Activated naive CD8-positive, alpha-beta T cell treated with anti-CD3 and anti-CD28 coated beads, Interleukin-2, amount 10 ng/mL, durations not matched to agents 7 days and 5 days (primary cell): ENCODE measurements at regions not wholly inside any gene's neighbourhood (a gene's known extent, or its start where the extent isn't known, plus 50 kb on each side); places are given as distances from the start of the nearest gene placed in this dataset.
"Not testable (repeated sequence)": the region's sequence is repeated elsewhere in the genome, so short reads cannot be mapped to it uniquely, and the experiment has no call there.

Source experiments
- ATAC-seq: fragments of 150-1000 bp; cut with Tn5 transposase; one replicate; pipeline ENCODE4 v1.10.0; 2021; ENCODE audit warnings: low read depth, moderate library complexity
- POLR2A ChIA-PET: fragments of 350-600 bp; sonication (Branson Sonifier 250); formaldehyde crosslinking; loops from one replicate; lab custom pipeline; 2021; ENCODE audit warnings: antibody characterized with exemption; lab: Charles Lee
- DNase-seq: peaks from one replicate; pipeline ENCODE4 v3.0.0; 2021
- H3K27ac Mint-ChIP-seq: one replicate; pipeline ENCODE4 v1.8.0; 2022; ENCODE audit warnings: mild to moderate bottlenecking, mixed read lengths
- H3K27me3 Mint-ChIP-seq: one replicate; pipeline ENCODE4 v1.8.0; 2022; ENCODE audit warnings: mild to moderate bottlenecking, moderate library complexity, mixed read lengths
- H3K36me3 Mint-ChIP-seq: one replicate; pipeline ENCODE4 v1.8.0; 2021; ENCODE audit warnings: mild to moderate bottlenecking, mixed read lengths
- H3K4me1 Mint-ChIP-seq: one replicate; pipeline ENCODE4 v1.8.0; 2021; ENCODE audit warnings: mixed read lengths
- H3K4me3 Mint-ChIP-seq: one replicate; pipeline ENCODE4 v1.8.0; 2022; ENCODE audit warnings: mild to moderate bottlenecking, moderate library complexity, mixed read lengths
- H3K9me3 Mint-ChIP-seq: one replicate; pipeline ENCODE4 v1.8.0; 2021; ENCODE audit warnings: mixed read lengths

- no peaks in the 10 kb centered on the region for H3K4me1 Mint-ChIP-seq
- H3K9me3 Mint-ChIP-seq = no peaks in the 10 kb centered on the region
Observed at GRCh38 chr6:95846652-95847051, 169.1 kb upstream of the FUT9 start.

GRCh38 chr6:95847061-95847460 is 168.7 kb upstream of the FUT9 start:
- no peak for ATAC-seq
- no peaks in the 10 kb centered on the region for H3K9me3 Mint-ChIP-seq
- DNase-seq = no peak
- H3K4me1 Mint-ChIP-seq = no peaks in the 10 kb centered on the region
- H3K4me3 Mint-ChIP-seq = no peak overlapping the region
- no peak overlapping the region for H3K27ac Mint-ChIP-seq
- no peaks in the 10 kb centered on the region for H3K27me3 Mint-ChIP-seq
- no peaks in the 10 kb centered on the region for H3K36me3 Mint-ChIP-seq
- POLR2A ChIA-PET = no interaction called here

More at GRCh38 chr6:95846652-95847051, 169.1 kb upstream of the FUT9 start:
- H3K4me3 Mint-ChIP-seq = no peak overlapping the region
- no peak overlapping the region for H3K27ac Mint-ChIP-seq
- POLR2A ChIA-PET = no interaction called here
- ATAC-seq (no peak), DNase-seq (no peak)
- H3K27me3 Mint-ChIP-seq = no peaks in the 10 kb centered on the region
- H3K36me3 Mint-ChIP-seq = no peaks in the 10 kb centered on the region

GRCh38 chr6:95848717-95849116 is 167.1 kb upstream of the FUT9 start:
- Mint-ChIP-seq H3K27me3 (no peaks in the 10 kb centered on the region), H3K36me3 (no peaks in the 10 kb centered on the region), H3K27ac (no peak overlapping the region), H3K4me1 (no peaks in the 10 kb centered on the region), H3K9me3 (no peaks in the 10 kb centered on the region), H3K4me3 (no peak overlapping the region)
- DNase-seq (no peak), ATAC-seq (no peak)
- POLR2A ChIA-PET = no interaction called here

- POLR2A ChIA-PET = no interaction called here
- H3K4me3 Mint-ChIP-seq = no peak overlapping the region
- H3K27me3 Mint-ChIP-seq = no peaks in the 10 kb centered on the region
- DNase-seq (no peak), ATAC-seq (no peak)
- H3K27ac Mint-ChIP-seq = no peak overlapping the region
- no peaks in the 10 kb centered on the region for H3K36me3 Mint-ChIP-seq
- peaks cover 2% of the 10 kb centered on the region for H3K9me3 Mint-ChIP-seq
- no peaks in the 10 kb centered on the region for H3K4me1 Mint-ChIP-seq
Observed at GRCh38 chr6:95856876-95857364, 158.9 kb upstream of the FUT9 start.

- Mint-ChIP-seq H3K9me3 (no peaks in the 10 kb centered on the region), H3K27ac (no peak overlapping the region), H3K4me1 (no peaks in the 10 kb centered on the region), H3K4me3 (no peak overlapping the region), H3K36me3 (no peaks in the 10 kb centered on the region), H3K27me3 (no peaks in the 10 kb centered on the region)
- ATAC-seq (no peak), DNase-seq (no peak)
- POLR2A ChIA-PET = no interaction called here
Observed at GRCh38 chr6:95865857-95866256, 149.9 kb upstream of the FUT9 start.

- no peak for ATAC-seq
- H3K27ac Mint-ChIP-seq = no peak overlapping the region
- no peaks in the 10 kb centered on the region for H3K4me1 Mint-ChIP-seq
- no peaks in the 10 kb centered on the region for H3K9me3 Mint-ChIP-seq
- POLR2A ChIA-PET = no interaction called here
- H3K36me3 Mint-ChIP-seq = no peaks in the 10 kb centered on the region
- DNase-seq = no peak
- H3K27me3 Mint-ChIP-seq = no peaks in the 10 kb centered on the region
- H3K4me3 Mint-ChIP-seq = no peak overlapping the region
Observed at GRCh38 chr6:95866732-95867131, 149.0 kb upstream of the FUT9 start.

GRCh38 chr6:95867205-95867604 is 148.6 kb upstream of the FUT9 start:
- no peak for DNase-seq
- no peaks in the 10 kb centered on the region for H3K27me3 Mint-ChIP-seq
- no peaks in the 10 kb centered on the region for H3K9me3 Mint-ChIP-seq
- H3K36me3 Mint-ChIP-seq = no peaks in the 10 kb centered on the region
- H3K27ac Mint-ChIP-seq = no peak overlapping the region
- H3K4me3 Mint-ChIP-seq = no peak overlapping the region
- POLR2A ChIA-PET = no interaction called here
- no peaks in the 10 kb centered on the region for H3K4me1 Mint-ChIP-seq
- no peak for ATAC-seq

- no peak for DNase-seq
- Mint-ChIP-seq H3K27ac (no peak overlapping the region), H3K36me3 (no peaks in the 10 kb centered on the region), H3K9me3 (no peaks in the 10 kb centered on the region), H3K4me1 (no peaks in the 10 kb centered on the region), H3K27me3 (no peaks in the 10 kb centered on the region), H3K4me3 (no peak overlapping the region)
- no peak for ATAC-seq
- POLR2A ChIA-PET = no interaction called here
Observed at GRCh38 chr6:95877480-95877879, 138.3 kb upstream of the FUT9 start.

- Mint-ChIP-seq H3K27me3 (no peaks in the 10 kb centered on the region), H3K36me3 (no peaks in the 10 kb centered on the region), H3K4me1 (no peaks in the 10 kb centered on the region), H3K4me3 (no peak overlapping the region), H3K9me3 (no peaks in the 10 kb centered on the region), H3K27ac (no peak overlapping the region)
- POLR2A ChIA-PET = no interaction called here
- DNase-seq = no peak
- no peak for ATAC-seq
Observed at GRCh38 chr6:95879856-95880255, 135.9 kb upstream of the FUT9 start.

- Mint-ChIP-seq H3K4me1 (no peaks in the 10 kb centered on the region), H3K27ac (no peak overlapping the region), H3K4me3 (no peak overlapping the region), H3K9me3 (no peaks in the 10 kb centered on the region), H3K27me3 (no peaks in the 10 kb centered on the region), H3K36me3 (no peaks in the 10 kb centered on the region)
- DNase-seq (no peak), ATAC-seq (no peak)
- POLR2A ChIA-PET = no interaction called here
Observed at GRCh38 chr6:95882371-95882770, 133.4 kb upstream of the FUT9 start.

GRCh38 chr6:95888711-95889110 is 127.1 kb upstream of the FUT9 start:
- H3K4me3 Mint-ChIP-seq, H3K36me3 Mint-ChIP-seq, ATAC-seq, H3K4me1 Mint-ChIP-seq, DNase-seq, POLR2A ChIA-PET, H3K9me3 Mint-ChIP-seq, H3K27me3 Mint-ChIP-seq, H3K27ac Mint-ChIP-seq: not testable (repeated sequence)

- no peak for DNase-seq
- no peak for ATAC-seq
- Mint-ChIP-seq H3K4me3 (no peak overlapping the region), H3K4me1 (no peaks in the 10 kb centered on the region), H3K36me3 (no peaks in the 10 kb centered on the region), H3K27me3 (no peaks in the 10 kb centered on the region), H3K27ac (no peak overlapping the region), H3K9me3 (no peaks in the 10 kb centered on the region)
- POLR2A ChIA-PET = no interaction called here
Observed at GRCh38 chr6:95905132-95905531, 110.6 kb upstream of the FUT9 start.

GRCh38 chr6:95917034-95917433 is 98.7 kb upstream of the FUT9 start:
- H3K4me3 Mint-ChIP-seq = no peak overlapping the region
- no peaks in the 10 kb centered on the region for H3K27me3 Mint-ChIP-seq
- ATAC-seq (no peak), DNase-seq (no peak)
- no peaks in the 10 kb centered on the region for H3K9me3 Mint-ChIP-seq
- H3K27ac Mint-ChIP-seq = no peak overlapping the region
- POLR2A ChIA-PET = no interaction called here
- H3K36me3 Mint-ChIP-seq = no peaks in the 10 kb centered on the region
- H3K4me1 Mint-ChIP-seq = no peaks in the 10 kb centered on the region

- no peak for ATAC-seq
- H3K27ac Mint-ChIP-seq = no peak overlapping the region
- no peak overlapping the region for H3K4me3 Mint-ChIP-seq
- H3K36me3 Mint-ChIP-seq = no peaks in the 10 kb centered on the region
- no peaks in the 10 kb centered on the region for H3K9me3 Mint-ChIP-seq
- no peak for DNase-seq
- H3K27me3 Mint-ChIP-seq = no peaks in the 10 kb centered on the region
- H3K4me1 Mint-ChIP-seq = no peaks in the 10 kb centered on the region
- POLR2A ChIA-PET = no interaction called here
Observed at GRCh38 chr6:95923518-95923917, 92.3 kb upstream of the FUT9 start.

GRCh38 chr6:95935736-95936135 is 80.0 kb upstream of the FUT9 start:
- H3K36me3 Mint-ChIP-seq = no peaks in the 10 kb centered on the region
- ATAC-seq (no peak), DNase-seq (no peak)
- no peak overlapping the region for H3K4me3 Mint-ChIP-seq
- no peak overlapping the region for H3K27ac Mint-ChIP-seq
- no peaks in the 10 kb centered on the region for H3K27me3 Mint-ChIP-seq
- no peaks in the 10 kb centered on the region for H3K4me1 Mint-ChIP-seq
- POLR2A ChIA-PET = no interaction called here
- no peaks in the 10 kb centered on the region for H3K9me3 Mint-ChIP-seq
